ENCODE measurements at regions not wholly inside any gene's neighbourhood (a gene's known extent, or its start where the extent isn't known, plus 50 kb on each side); places are given as distances from the start of the nearest gene placed in this dataset.

- H3K4me2 ChIP-seq = no peak overlapping the region
- no peaks in the 10 kb centered on the region for H4K20me1 ChIP-seq (ENCODE audit: insufficient read depth)
- no peak overlapping the region for H3K27ac ChIP-seq (ENCODE audit: low read depth in 2 of 2, low read length in 1 of 2)
- no peaks in the 10 kb centered on the region for H3F3A ChIP-seq (replicated peaks; ENCODE audit: insufficient read depth)
- no peaks in the 10 kb centered on the region for H3K27me3 ChIP-seq (ENCODE audit: insufficient read depth)
- no peaks in the 10 kb centered on the region for H3K9me3 ChIP-seq
- H3K79me2 ChIP-seq (ENCODE audit: insufficient read depth) = no peaks in the 10 kb centered on the region
- no peaks in the 10 kb centered on the region for H3K36me3 ChIP-seq (replicated peaks in 1 of 2; ENCODE audit: control insufficient read depth in 1 of 2, insufficient read depth in 2 of 2, low read length in 1 of 2)
- 33% methylated on average over 3 of the region's 3 CpGs for WGBS (ENCODE audit: low lambda C conversion rate)
- H3K9ac ChIP-seq = no peak overlapping the region
- no peak overlapping the region for H3K4me3 ChIP-seq (ENCODE audit: low read depth in 2 of 2, low read length in 1 of 2)
- POLR2A ChIA-PET = no interaction called here
- no peak for DNase-seq
- H2AFZ ChIP-seq (ENCODE audit: low read depth) = no peak overlapping the region
- CTCF ChIA-PET = no interaction called here
- TF ChIP-seq TCF12 (IDR thresholded peaks at IDR 0.05) = no peak
- TF ChIP-seq FOXM1 (IDR thresholded peaks at IDR 0.05; ENCODE audit: low read depth) = no peak
- no peak for TF ChIP-seq RCOR1 (IDR thresholded peaks at IDR 0.05; ENCODE audit: low read length)
- no peak for TF ChIP-seq RFX5 (IDR thresholded peaks at IDR 0.05; ENCODE audit: low read length)
- TF ChIP-seq CHD2 (IDR thresholded peaks at IDR 0.05; ENCODE audit: low read length, partially characterized antibody) = no peak
- no peak for TF ChIP-seq GATA2 (CRISPR knock-in tag; IDR thresholded peaks at IDR 0.05)
- TF ChIP-seq EZH2phosphoT487 (IDR thresholded peaks at IDR 0.05; ENCODE audit: borderline replicate concordance, low read depth) = no peak
- no peak for TF ChIP-seq FOXJ3 (CRISPR knock-in tag; IDR thresholded peaks at IDR 0.05)
- TF ChIP-seq ELF1 (IDR thresholded peaks at IDR 0.05) = no peak
- no peak for TF ChIP-seq SMC3 (IDR thresholded peaks at IDR 0.05; ENCODE audit: low read depth, low read length)
- TF ChIP-seq, protein P1, sequence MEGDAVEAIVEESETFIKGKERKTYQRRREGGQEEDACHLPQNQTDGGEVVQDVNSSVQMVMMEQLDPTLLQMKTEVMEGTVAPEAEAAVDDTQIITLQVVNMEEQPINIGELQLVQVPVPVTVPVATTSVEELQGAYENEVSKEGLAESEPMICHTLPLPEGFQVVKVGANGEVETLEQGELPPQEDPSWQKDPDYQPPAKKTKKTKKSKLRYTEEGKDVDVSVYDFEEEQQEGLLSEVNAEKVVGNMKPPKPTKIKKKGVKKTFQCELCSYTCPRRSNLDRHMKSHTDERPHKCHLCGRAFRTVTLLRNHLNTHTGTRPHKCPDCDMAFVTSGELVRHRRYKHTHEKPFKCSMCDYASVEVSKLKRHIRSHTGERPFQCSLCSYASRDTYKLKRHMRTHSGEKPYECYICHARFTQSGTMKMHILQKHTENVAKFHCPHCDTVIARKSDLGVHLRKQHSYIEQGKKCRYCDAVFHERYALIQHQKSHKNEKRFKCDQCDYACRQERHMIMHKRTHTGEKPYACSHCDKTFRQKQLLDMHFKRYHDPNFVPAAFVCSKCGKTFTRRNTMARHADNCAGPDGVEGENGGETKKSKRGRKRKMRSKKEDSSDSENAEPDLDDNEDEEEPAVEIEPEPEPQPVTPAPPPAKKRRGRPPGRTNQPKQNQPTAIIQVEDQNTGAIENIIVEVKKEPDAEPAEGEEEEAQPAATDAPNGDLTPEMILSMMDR (IDR thresholded peaks at IDR 0.05) = no peak
- TF ChIP-seq POLR2AphosphoS5 (IDR thresholded peaks at IDR 0.05; ENCODE audit: low read depth, low read length) = no peak
- no peak for TF ChIP-seq TAF1 (IDR thresholded peaks at IDR 0.05; ENCODE audit: borderline replicate concordance, low read depth, low read length)
- no peak for TF ChIP-seq PBX3 (IDR thresholded peaks at IDR 0.05)
- no peaks in the 10 kb centered on the region for H3K4me1 ChIP-seq (ENCODE audit: control insufficient read depth in 1 of 2, insufficient read depth in 2 of 2, low read depth in 1 of 2, low read length in 1 of 2)
- H3K9me2 ChIP-seq = no peaks in the 10 kb centered on the region
These were observed 220.6 kb upstream of the BTBD3 start for GRCh38 chr20:11697055-11697454.

DNA sequence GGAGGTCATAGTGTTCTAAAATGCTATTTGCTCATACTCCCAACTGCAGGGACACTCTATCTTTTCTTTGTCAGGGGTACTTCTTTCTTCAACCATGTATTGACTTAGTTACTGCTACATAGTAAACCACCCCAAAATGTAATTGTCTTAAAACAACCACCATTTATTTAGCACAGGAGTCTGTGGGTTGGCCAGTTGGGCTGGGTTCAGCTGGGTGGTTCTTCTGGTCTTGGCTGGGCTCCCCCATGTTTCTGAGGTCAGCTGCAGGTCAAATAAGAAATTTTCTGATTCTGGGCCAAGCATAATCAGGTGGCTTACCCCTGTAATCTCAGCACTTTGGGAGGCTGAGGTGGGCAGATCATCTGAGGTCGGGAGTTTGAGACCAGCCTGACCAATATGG lies 220.0 kb upstream of the BTBD3 start:
- H3K27me3 ChIP-seq (ENCODE audit: insufficient read depth) = no peaks in the 10 kb centered on the region
- no peak overlapping the region for H3K4me3 ChIP-seq (ENCODE audit: low read depth in 2 of 2, low read length in 1 of 2)
- no peak overlapping the region for H2AFZ ChIP-seq (ENCODE audit: low read depth)
- TF ChIP-seq MEF2A (IDR thresholded peaks at IDR 0.05; ENCODE audit: borderline replicate concordance, low read depth) (no peak), JUND (IDR thresholded peaks at IDR 0.05) (no peak), ELF1 (IDR thresholded peaks at IDR 0.05) (no peak), TAF1 (IDR thresholded peaks at IDR 0.05; ENCODE audit: borderline replicate concordance, low read depth, low read length) (no peak), NRF1 (IDR thresholded peaks at IDR 0.05; ENCODE audit: low read depth, low read length) (no peak), GATA2 (CRISPR knock-in tag; IDR thresholded peaks at IDR 0.05) (no peak), SIN3A (IDR thresholded peaks at IDR 0.05; ENCODE audit: borderline replicate concordance, low read depth, low read length) (no peak), MAX (IDR thresholded peaks at IDR 0.05; ENCODE audit: low read depth) (no peak), RAD21 (IDR thresholded peaks at IDR 0.05; ENCODE audit: low read length) (no peak), RXRA (IDR thresholded peaks at IDR 0.05; ENCODE audit: borderline replicate concordance, low read depth) (no peak), EP300 (IDR thresholded peaks at IDR 0.05; ENCODE audit: borderline replicate concordance in 1 of 2, low read depth in 1 of 2, low read length in 1 of 2) (no peak), MXI1 (IDR thresholded peaks at IDR 0.05; ENCODE audit: low read depth, low read length) (no peak), EZH2phosphoT487 (IDR thresholded peaks at IDR 0.05; ENCODE audit: borderline replicate concordance, low read depth) (no peak)
- TF ChIP-seq, protein P1 (IDR thresholded peaks at IDR 0.05) = no peak
- TF ChIP-seq, protein P2, sequence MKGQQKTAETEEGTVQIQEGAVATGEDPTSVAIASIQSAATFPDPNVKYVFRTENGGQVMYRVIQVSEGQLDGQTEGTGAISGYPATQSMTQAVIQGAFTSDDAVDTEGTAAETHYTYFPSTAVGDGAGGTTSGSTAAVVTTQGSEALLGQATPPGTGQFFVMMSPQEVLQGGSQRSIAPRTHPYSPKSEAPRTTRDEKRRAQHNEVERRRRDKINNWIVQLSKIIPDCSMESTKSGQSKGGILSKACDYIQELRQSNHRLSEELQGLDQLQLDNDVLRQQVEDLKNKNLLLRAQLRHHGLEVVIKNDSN (IDR thresholded peaks at IDR 0.05; ENCODE audit: borderline replicate concordance, low read depth) = no peak
- ChIA-PET POLR2A (no interaction called here), CTCF (no interaction called here)
- no peak for DNase-seq
- no peaks in the 10 kb centered on the region for H3K79me2 ChIP-seq (ENCODE audit: insufficient read depth)
- no peak overlapping the region for H3K27ac ChIP-seq (ENCODE audit: low read depth in 2 of 2, low read length in 1 of 2)
- no peaks in the 10 kb centered on the region for H3K9me3 ChIP-seq
- H3K36me3 ChIP-seq (replicated peaks in 1 of 2; ENCODE audit: control insufficient read depth in 1 of 2, insufficient read depth in 2 of 2, low read length in 1 of 2) = no peaks in the 10 kb centered on the region
- H3F3A ChIP-seq (replicated peaks; ENCODE audit: insufficient read depth) = no peaks in the 10 kb centered on the region
- WGBS (ENCODE audit: low lambda C conversion rate) = 38% methylated on average over 1 of the region's 1 CpG
- no peaks in the 10 kb centered on the region for H4K20me1 ChIP-seq (ENCODE audit: insufficient read depth)
- H3K9ac ChIP-seq = no peak overlapping the region
- no peaks in the 10 kb centered on the region for H3K4me1 ChIP-seq (ENCODE audit: control insufficient read depth in 1 of 2, insufficient read depth in 2 of 2, low read depth in 1 of 2, low read length in 1 of 2)
- no peaks in the 10 kb centered on the region for H3K9me2 ChIP-seq
- no peak overlapping the region for H3K4me2 ChIP-seq
